ENCODE measurements at regions not wholly inside any gene's neighbourhood (a gene's known extent, or its start where the extent isn't known, plus 50 kb on each side); places are given as distances from the start of the nearest gene placed in this dataset.

DNA sequence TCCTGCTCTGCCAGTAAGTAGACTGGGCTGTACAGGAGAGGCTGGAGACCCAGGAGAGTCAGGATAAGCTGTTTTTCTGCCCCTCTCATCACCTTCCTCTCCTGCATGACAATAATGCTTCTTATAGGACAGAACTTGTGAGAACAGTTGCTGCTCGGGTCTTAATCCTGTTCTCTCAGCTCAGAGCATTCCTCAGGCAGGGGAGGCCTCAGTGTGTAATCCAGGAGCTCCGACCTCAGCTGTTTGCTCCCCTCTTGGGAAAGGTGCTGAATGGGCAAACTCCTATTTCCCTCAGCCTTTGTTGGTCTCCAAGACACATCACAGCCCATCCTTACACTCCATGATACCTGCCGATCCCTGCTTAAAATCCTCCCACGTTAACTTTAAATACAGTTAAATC is 134.9 kb upstream of the LRFN2 start:
- TF ChIP-seq POLR2A (IDR thresholded peaks at IDR 0.05; ENCODE audit: low read length) (no peak), CHD2 (IDR thresholded peaks at IDR 0.05; ENCODE audit: low read length, partially characterized antibody) (no peak), ESRRA (IDR thresholded peaks at IDR 0.05; ENCODE audit: borderline replicate concordance, low read length) (no peak), POLR2AphosphoS2 (conservative IDR thresholded peaks at IDR 0.05; ENCODE audit: low read length) (no peak)
- TF ChIP-seq, protein P1, sequence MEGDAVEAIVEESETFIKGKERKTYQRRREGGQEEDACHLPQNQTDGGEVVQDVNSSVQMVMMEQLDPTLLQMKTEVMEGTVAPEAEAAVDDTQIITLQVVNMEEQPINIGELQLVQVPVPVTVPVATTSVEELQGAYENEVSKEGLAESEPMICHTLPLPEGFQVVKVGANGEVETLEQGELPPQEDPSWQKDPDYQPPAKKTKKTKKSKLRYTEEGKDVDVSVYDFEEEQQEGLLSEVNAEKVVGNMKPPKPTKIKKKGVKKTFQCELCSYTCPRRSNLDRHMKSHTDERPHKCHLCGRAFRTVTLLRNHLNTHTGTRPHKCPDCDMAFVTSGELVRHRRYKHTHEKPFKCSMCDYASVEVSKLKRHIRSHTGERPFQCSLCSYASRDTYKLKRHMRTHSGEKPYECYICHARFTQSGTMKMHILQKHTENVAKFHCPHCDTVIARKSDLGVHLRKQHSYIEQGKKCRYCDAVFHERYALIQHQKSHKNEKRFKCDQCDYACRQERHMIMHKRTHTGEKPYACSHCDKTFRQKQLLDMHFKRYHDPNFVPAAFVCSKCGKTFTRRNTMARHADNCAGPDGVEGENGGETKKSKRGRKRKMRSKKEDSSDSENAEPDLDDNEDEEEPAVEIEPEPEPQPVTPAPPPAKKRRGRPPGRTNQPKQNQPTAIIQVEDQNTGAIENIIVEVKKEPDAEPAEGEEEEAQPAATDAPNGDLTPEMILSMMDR (IDR thresholded peaks at IDR 0.05), result no peak
- TF ChIP-seq, protein P2, sequence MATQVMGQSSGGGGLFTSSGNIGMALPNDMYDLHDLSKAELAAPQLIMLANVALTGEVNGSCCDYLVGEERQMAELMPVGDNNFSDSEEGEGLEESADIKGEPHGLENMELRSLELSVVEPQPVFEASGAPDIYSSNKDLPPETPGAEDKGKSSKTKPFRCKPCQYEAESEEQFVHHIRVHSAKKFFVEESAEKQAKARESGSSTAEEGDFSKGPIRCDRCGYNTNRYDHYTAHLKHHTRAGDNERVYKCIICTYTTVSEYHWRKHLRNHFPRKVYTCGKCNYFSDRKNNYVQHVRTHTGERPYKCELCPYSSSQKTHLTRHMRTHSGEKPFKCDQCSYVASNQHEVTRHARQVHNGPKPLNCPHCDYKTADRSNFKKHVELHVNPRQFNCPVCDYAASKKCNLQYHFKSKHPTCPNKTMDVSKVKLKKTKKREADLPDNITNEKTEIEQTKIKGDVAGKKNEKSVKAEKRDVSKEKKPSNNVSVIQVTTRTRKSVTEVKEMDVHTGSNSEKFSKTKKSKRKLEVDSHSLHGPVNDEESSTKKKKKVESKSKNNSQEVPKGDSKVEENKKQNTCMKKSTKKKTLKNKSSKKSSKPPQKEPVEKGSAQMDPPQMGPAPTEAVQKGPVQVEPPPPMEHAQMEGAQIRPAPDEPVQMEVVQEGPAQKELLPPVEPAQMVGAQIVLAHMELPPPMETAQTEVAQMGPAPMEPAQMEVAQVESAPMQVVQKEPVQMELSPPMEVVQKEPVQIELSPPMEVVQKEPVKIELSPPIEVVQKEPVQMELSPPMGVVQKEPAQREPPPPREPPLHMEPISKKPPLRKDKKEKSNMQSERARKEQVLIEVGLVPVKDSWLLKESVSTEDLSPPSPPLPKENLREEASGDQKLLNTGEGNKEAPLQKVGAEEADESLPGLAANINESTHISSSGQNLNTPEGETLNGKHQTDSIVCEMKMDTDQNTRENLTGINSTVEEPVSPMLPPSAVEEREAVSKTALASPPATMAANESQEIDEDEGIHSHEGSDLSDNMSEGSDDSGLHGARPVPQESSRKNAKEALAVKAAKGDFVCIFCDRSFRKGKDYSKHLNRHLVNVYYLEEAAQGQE (IDR thresholded peaks at IDR 0.05), result no peak
